Endodermal cell (in vitro differentiated cells): ENCODE measurements at regions not wholly inside any gene's neighbourhood (a gene's known extent, or its start where the extent isn't known, plus 50 kb on each side); places are given as distances from the start of the nearest gene placed in this dataset.

Experiments
- DNase-seq: peaks from one replicate; pipeline ENCODE4 v3.0.0-alpha.2; 2017
- H3K27ac ChIP-seq: 2 replicates; pipeline ENCODE4 v1.5.1; 2013; ENCODE audit warnings: mild to moderate bottlenecking, low read depth, low read length, moderate library complexity
- H3K27me3 ChIP-seq: 2 replicates; pipeline ENCODE4 v1.6.1; 2013; ENCODE audit warnings: mild to moderate bottlenecking, low read length, moderate library complexity; ENCODE audit not compliant: insufficient read depth, control insufficient read depth, poor library complexity, severe bottlenecking
- H3K36me3 ChIP-seq: 2 replicates; pipeline ENCODE4 v1.7.0; 2013; ENCODE audit warnings: mild to moderate bottlenecking, low read length, moderate library complexity; ENCODE audit not compliant: control insufficient read depth, insufficient read depth
- H3K4me1 ChIP-seq: one replicate; pipeline ENCODE4 v1.7.0; 2013; ENCODE audit warnings: low read length; ENCODE audit not compliant: control insufficient read depth, insufficient read depth
- H3K4me3 ChIP-seq: 2 replicates; pipeline ENCODE4 v1.5.1; 2013; ENCODE audit warnings: mild to moderate bottlenecking, low read length, moderate library complexity
- H3K9ac ChIP-seq: 2 replicates; pipeline ENCODE4 v1.6.1; 2013; ENCODE audit warnings: mild to moderate bottlenecking, low read length, moderate library complexity; ENCODE audit not compliant: poor library complexity, severe bottlenecking; ENCODE audit errors: extremely low read depth
- H3K9me3 ChIP-seq: 2 replicates; pipeline ENCODE4 v1.6.1; 2013; ENCODE audit warnings: mild to moderate bottlenecking, low read length, moderate library complexity; ENCODE audit not compliant: control insufficient read depth
- H3K27ac Mint-ChIP-seq: 2 replicates; pipeline ENCODE4 v1.8.0; 2020; ENCODE audit warnings: mixed read lengths
- H3K27me3 Mint-ChIP-seq: 2 replicates; pipeline ENCODE4 v1.8.0; 2021; ENCODE audit warnings: mild to moderate bottlenecking, mixed read lengths; ENCODE audit not compliant: insufficient read depth
- H3K36me3 Mint-ChIP-seq: 2 replicates; pipeline ENCODE4 v1.8.0; 2020; ENCODE audit warnings: low read depth, mixed read lengths
- H3K4me1 Mint-ChIP-seq: 2 replicates; pipeline ENCODE4 v1.8.0; 2020; ENCODE audit warnings: mixed read lengths
- H3K4me3 Mint-ChIP-seq: 2 replicates; pipeline ENCODE4 v1.8.0; 2020; ENCODE audit warnings: mild to moderate bottlenecking, moderate library complexity, mixed read lengths
- H3K9me3 Mint-ChIP-seq: 2 replicates; pipeline ENCODE4 v1.8.0; 2020; ENCODE audit warnings: mild to moderate bottlenecking, mixed read lengths
- CTCF ChIP-seq: fragments of 200-600 bp; sonication (generic); conservative IDR thresholded peaks from 2 replicates; pipeline ENCODE4 v1.5.0; 2021; ENCODE audit warnings: antibody characterized with exemption, mild to moderate bottlenecking
- WGBS, 2 experiments: methylation state at CpG; one replicate each; pipeline versions ENCODE4 v1.1.5 to v1.1.7; 2013; ENCODE audit warnings: missing lambda C conversion rate in 2 of 2, mixed read lengths in 1 of 2; ENCODE audit not compliant: insufficient coverage in 1 of 2, insufficient read length in 1 of 2; 5-methylcytosine and 5-hydroxymethylcytosine counted together

- H3K4me1 Mint-ChIP-seq, result peaks cover 23% of the 10 kb centered on the region
- no peak overlapping the region for H3K27ac ChIP-seq
- H3K4me1 ChIP-seq, result peaks cover 1% of the 10 kb centered on the region
Measured at GRCh38 chr1:108045460-108045859, 80.5 kb upstream of the VAV3 start.

GRCh38 chr1:108044318-108044717 lies 79.3 kb upstream of the VAV3 start:
- H3K4me1 Mint-ChIP-seq, result peaks cover 21% of the 10 kb centered on the region
- Histone ChIP-seq H3K9me3 (peaks cover 8% of the 10 kb centered on the region), H3K4me1 (no peaks in the 10 kb centered on the region), H3K36me3 (no peaks in the 10 kb centered on the region), H3K27me3 (no peaks in the 10 kb centered on the region), H3K4me3 (no peak overlapping the region), H3K9ac (no peak overlapping the region), H3K27ac (no peak overlapping the region)
- no peak for TF ChIP-seq CTCF
- no peak for DNase-seq
- peaks cover 12% of the 10 kb centered on the region for H3K9me3 Mint-ChIP-seq
- H3K4me3 Mint-ChIP-seq, result no peak overlapping the region
- H3K36me3 Mint-ChIP-seq, result no peaks in the 10 kb centered on the region
- H3K27me3 Mint-ChIP-seq, result no peaks in the 10 kb centered on the region
- no peak overlapping the region for H3K27ac Mint-ChIP-seq
- WGBS, 2 experiments, result 81 to 82% methylated on average over 2 of the region's 2 CpGs

More at GRCh38 chr1:108045460-108045859, 80.5 kb upstream of the VAV3 start:
- no peak for TF ChIP-seq CTCF
- Histone ChIP-seq H3K9ac (no peak overlapping the region), H3K4me3 (no peak overlapping the region), H3K27me3 (no peaks in the 10 kb centered on the region), H3K36me3 (no peaks in the 10 kb centered on the region), H3K9me3 (peaks cover 8% of the 10 kb centered on the region)
- peaks cover 15% of the 10 kb centered on the region for H3K9me3 Mint-ChIP-seq
- 77 to 79% methylated on average over 6 to 7 of the region's 7 CpGs for WGBS, 2 experiments
- H3K36me3 Mint-ChIP-seq, result no peaks in the 10 kb centered on the region
- DNase-seq, result no peak
- H3K27ac Mint-ChIP-seq, result no peak overlapping the region
- no peak overlapping the region for H3K4me3 Mint-ChIP-seq
- H3K27me3 Mint-ChIP-seq, result no peaks in the 10 kb centered on the region

GRCh38 chr1:108043707-108044106 lies 78.7 kb upstream of the VAV3 start:
- H3K4me3 Mint-ChIP-seq, result no peak overlapping the region
- H3K9ac ChIP-seq, result no peak overlapping the region

More at GRCh38 chr1:108043707-108044106, 78.7 kb upstream of the VAV3 start:
- no peak for TF ChIP-seq CTCF
- Mint-ChIP-seq H3K27me3 (no peaks in the 10 kb centered on the region), H3K4me1 (peaks cover 23% of the 10 kb centered on the region), H3K36me3 (no peaks in the 10 kb centered on the region), H3K27ac (no peak overlapping the region), H3K9me3 (peaks cover 7% of the 10 kb centered on the region)
- peaks cover 4% of the 10 kb centered on the region for H3K9me3 ChIP-seq
- no peak overlapping the region for H3K4me3 ChIP-seq
- H3K27me3 ChIP-seq, result no peaks in the 10 kb centered on the region
- no peak overlapping the region for H3K27ac ChIP-seq
- 91 to 100% methylated on average over 4 to 8 of the region's 8 CpGs for WGBS, 2 experiments
- H3K36me3 ChIP-seq, result no peaks in the 10 kb centered on the region
- no peak for DNase-seq
- no peaks in the 10 kb centered on the region for H3K4me1 ChIP-seq
